HL-60 (cell line): ENCODE measurements at regions not wholly inside any gene's neighbourhood (a gene's known extent, or its start where the extent isn't known, plus 50 kb on each side); places are given as distances from the start of the nearest gene placed in this dataset.
"Not testable (repeated sequence)": the region's sequence is repeated elsewhere in the genome, so short reads cannot be mapped to it uniquely, and the experiment has no call there.

Experiments
- POLR2AphosphoS5 ChIP-seq: IDR thresholded peaks from 2 replicates; pipeline ENCODE4 v1.6.1; 2012; ENCODE audit warnings: low read depth
- TF ChIP-seq, protein P1 (sequence below): IDR thresholded peaks from one replicate; pipeline ENCODE4 v1.5.1; 2011; ENCODE audit warnings: low read length, control low read depth, inconsistent platforms; ENCODE audit not compliant: insufficient read depth
- TF ChIP-seq, protein P2 (sequence below): IDR thresholded peaks from 2 replicates; pipeline ENCODE4 v1.6.1; 2012; ENCODE audit warnings: low read depth; ENCODE audit not compliant: insufficient replicate concordance

DNA sequence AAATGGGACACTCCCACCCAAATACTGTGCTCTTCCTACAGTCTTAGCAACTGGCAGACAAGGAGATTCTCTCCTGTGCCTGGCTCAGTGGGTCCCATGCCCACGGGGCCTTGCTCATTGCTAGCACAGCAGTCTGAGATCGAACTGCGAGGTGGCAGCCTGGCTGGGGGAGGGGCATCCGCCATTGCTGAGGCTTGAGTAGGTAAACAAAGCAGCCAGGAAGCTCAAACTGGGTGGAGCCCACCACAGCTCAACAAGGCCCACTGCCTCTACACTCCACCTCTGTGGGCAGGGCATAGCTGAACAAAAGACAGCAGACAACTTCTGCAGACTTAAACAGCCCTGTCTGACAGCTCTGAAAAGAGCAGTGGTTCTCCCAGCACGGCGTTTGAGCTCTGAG is 174.8 kb downstream of the COL12A1 start:
- TF ChIP-seq POLR2AphosphoS5 = not testable (repeated sequence)
- TF ChIP-seq, protein P1, sequence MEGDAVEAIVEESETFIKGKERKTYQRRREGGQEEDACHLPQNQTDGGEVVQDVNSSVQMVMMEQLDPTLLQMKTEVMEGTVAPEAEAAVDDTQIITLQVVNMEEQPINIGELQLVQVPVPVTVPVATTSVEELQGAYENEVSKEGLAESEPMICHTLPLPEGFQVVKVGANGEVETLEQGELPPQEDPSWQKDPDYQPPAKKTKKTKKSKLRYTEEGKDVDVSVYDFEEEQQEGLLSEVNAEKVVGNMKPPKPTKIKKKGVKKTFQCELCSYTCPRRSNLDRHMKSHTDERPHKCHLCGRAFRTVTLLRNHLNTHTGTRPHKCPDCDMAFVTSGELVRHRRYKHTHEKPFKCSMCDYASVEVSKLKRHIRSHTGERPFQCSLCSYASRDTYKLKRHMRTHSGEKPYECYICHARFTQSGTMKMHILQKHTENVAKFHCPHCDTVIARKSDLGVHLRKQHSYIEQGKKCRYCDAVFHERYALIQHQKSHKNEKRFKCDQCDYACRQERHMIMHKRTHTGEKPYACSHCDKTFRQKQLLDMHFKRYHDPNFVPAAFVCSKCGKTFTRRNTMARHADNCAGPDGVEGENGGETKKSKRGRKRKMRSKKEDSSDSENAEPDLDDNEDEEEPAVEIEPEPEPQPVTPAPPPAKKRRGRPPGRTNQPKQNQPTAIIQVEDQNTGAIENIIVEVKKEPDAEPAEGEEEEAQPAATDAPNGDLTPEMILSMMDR = not testable (repeated sequence)
- TF ChIP-seq, protein P2, sequence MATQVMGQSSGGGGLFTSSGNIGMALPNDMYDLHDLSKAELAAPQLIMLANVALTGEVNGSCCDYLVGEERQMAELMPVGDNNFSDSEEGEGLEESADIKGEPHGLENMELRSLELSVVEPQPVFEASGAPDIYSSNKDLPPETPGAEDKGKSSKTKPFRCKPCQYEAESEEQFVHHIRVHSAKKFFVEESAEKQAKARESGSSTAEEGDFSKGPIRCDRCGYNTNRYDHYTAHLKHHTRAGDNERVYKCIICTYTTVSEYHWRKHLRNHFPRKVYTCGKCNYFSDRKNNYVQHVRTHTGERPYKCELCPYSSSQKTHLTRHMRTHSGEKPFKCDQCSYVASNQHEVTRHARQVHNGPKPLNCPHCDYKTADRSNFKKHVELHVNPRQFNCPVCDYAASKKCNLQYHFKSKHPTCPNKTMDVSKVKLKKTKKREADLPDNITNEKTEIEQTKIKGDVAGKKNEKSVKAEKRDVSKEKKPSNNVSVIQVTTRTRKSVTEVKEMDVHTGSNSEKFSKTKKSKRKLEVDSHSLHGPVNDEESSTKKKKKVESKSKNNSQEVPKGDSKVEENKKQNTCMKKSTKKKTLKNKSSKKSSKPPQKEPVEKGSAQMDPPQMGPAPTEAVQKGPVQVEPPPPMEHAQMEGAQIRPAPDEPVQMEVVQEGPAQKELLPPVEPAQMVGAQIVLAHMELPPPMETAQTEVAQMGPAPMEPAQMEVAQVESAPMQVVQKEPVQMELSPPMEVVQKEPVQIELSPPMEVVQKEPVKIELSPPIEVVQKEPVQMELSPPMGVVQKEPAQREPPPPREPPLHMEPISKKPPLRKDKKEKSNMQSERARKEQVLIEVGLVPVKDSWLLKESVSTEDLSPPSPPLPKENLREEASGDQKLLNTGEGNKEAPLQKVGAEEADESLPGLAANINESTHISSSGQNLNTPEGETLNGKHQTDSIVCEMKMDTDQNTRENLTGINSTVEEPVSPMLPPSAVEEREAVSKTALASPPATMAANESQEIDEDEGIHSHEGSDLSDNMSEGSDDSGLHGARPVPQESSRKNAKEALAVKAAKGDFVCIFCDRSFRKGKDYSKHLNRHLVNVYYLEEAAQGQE = not testable (repeated sequence)
